ENCODE measurements at regions not wholly inside any gene's neighbourhood (a gene's known extent, or its start where the extent isn't known, plus 50 kb on each side); places are given as distances from the start of the nearest gene placed in this dataset.
A peak's percentile ranks its signal among the peaks of the same experiment; 100 is the strongest.

DNA sequence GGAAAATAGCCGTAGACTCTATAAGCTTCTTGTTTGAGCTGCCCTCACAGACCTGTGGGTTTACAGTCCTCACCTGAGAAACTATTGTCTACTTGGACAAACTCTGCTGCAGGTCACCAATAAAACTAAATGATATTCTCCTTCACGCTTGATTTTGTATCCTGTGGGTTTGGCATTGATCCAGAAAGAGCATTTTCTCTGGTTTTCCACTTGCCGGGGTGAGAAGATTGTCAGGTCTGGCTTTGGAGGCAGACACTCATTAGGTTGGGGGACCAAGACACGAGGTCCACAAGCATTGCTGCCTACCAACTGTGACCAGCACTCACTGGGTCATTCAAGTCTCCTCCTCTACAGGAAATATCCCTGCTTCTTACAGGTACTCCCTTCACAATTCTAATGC is 68.5 kb downstream of the CDC14C start:
- Histone ChIP-seq H3K9me2 (ENCODE audit: low read depth, low read length) (no peaks in the 10 kb centered on the region), H3F3A (ENCODE audit: insufficient read depth, low read length) (no peaks in the 10 kb centered on the region), H3K4me1 (ENCODE audit: insufficient read depth, low read length, severe bottlenecking) (no peaks in the 10 kb centered on the region), H3K36me3 (ENCODE audit: insufficient read depth, low read length) (no peaks in the 10 kb centered on the region), H3K27ac (ENCODE audit: low read depth, low read length, poor library complexity, severe bottlenecking) (no peak overlapping the region), H2AFZ (ENCODE audit: low read length) (no peak overlapping the region), H3K27me3 (ENCODE audit: insufficient read depth, low read length) (0 out of 2 replicates have a peak, but pooled peaks cover 4% of the 10 kb centered on the region), H3K79me2 (ENCODE audit: insufficient read depth, low read length) (no peaks in the 10 kb centered on the region), H4K20me1 (ENCODE audit: insufficient read depth, low read length) (no peaks in the 10 kb centered on the region), H3K4me3 (ENCODE audit: low read depth, low read length, poor library complexity, severe bottlenecking) (no peak overlapping the region), H3K9me3 (ENCODE audit: low read length) (no peaks in the 10 kb centered on the region), H3K4me2 (ENCODE audit: low read length) (no peak overlapping the region), H3K9ac (ENCODE audit: low read length) (no peak overlapping the region)
- TF ChIP-seq EZH2 (IDR thresholded peaks at IDR 0.05; ENCODE audit: borderline replicate concordance, low read length), result no peak
- TF ChIP-seq, protein P1, sequence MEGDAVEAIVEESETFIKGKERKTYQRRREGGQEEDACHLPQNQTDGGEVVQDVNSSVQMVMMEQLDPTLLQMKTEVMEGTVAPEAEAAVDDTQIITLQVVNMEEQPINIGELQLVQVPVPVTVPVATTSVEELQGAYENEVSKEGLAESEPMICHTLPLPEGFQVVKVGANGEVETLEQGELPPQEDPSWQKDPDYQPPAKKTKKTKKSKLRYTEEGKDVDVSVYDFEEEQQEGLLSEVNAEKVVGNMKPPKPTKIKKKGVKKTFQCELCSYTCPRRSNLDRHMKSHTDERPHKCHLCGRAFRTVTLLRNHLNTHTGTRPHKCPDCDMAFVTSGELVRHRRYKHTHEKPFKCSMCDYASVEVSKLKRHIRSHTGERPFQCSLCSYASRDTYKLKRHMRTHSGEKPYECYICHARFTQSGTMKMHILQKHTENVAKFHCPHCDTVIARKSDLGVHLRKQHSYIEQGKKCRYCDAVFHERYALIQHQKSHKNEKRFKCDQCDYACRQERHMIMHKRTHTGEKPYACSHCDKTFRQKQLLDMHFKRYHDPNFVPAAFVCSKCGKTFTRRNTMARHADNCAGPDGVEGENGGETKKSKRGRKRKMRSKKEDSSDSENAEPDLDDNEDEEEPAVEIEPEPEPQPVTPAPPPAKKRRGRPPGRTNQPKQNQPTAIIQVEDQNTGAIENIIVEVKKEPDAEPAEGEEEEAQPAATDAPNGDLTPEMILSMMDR (IDR thresholded peaks at IDR 0.05; ENCODE audit: low read length), result no peak

DNA sequence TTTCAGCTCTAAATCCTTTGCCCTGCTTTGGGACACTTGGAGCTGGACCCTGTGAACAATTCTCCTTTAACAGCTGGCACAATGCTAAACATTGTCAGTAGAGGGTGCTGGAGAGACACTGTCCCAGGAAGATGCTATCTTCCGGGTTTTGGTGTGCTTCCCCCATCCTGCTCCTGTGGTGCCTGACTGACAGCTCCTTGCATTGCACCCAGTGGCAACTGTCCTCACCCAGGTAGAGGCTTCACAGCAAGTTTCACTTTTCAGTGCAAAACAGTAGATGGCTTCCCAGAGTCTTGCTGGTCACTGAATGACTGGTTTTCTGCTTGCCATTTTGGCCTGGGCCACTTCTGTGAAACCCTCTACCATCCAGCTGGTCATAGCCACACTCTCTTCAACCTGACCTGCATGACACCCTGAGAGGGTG is 77.3 kb downstream of the CDC14C start:
- H3K79me2 ChIP-seq (ENCODE audit: insufficient read depth, low read length), result no peaks in the 10 kb centered on the region
- peak overlapping the region; percentile 73 for H2AFZ ChIP-seq (ENCODE audit: low read length)
- H3K4me2 ChIP-seq (ENCODE audit: low read length), result peak overlapping the region; percentile 10; the same call in 1 of the 2 replicates
- H4K20me1 ChIP-seq (ENCODE audit: insufficient read depth, low read length), result no peaks in the 10 kb centered on the region; the same call in 1 of the 2 replicates
- H3K9ac ChIP-seq (ENCODE audit: low read length), result no peak overlapping the region
- H3K36me3 ChIP-seq (ENCODE audit: insufficient read depth, low read length), result no peaks in the 10 kb centered on the region
- no peaks in the 10 kb centered on the region for H3K4me1 ChIP-seq (ENCODE audit: insufficient read depth, low read length, severe bottlenecking)
- TF ChIP-seq, protein P1 (IDR thresholded peaks at IDR 0.05; ENCODE audit: low read length), result peak; percentile 95
- no peak for TF ChIP-seq EZH2 (IDR thresholded peaks at IDR 0.05; ENCODE audit: borderline replicate concordance, low read length)
- H3K27ac ChIP-seq (ENCODE audit: low read depth, low read length, poor library complexity, severe bottlenecking), result no peak overlapping the region
- H3K4me3 ChIP-seq (ENCODE audit: low read depth, low read length, poor library complexity, severe bottlenecking), result no peak overlapping the region
- no peaks in the 10 kb centered on the region for H3F3A ChIP-seq (ENCODE audit: insufficient read depth, low read length)
- no peaks in the 10 kb centered on the region for H3K9me3 ChIP-seq (ENCODE audit: low read length)
- no peaks in the 10 kb centered on the region for H3K9me2 ChIP-seq (ENCODE audit: low read depth, low read length)
- H3K27me3 ChIP-seq (ENCODE audit: insufficient read depth, low read length), result no peaks in the 10 kb centered on the region

DNA sequence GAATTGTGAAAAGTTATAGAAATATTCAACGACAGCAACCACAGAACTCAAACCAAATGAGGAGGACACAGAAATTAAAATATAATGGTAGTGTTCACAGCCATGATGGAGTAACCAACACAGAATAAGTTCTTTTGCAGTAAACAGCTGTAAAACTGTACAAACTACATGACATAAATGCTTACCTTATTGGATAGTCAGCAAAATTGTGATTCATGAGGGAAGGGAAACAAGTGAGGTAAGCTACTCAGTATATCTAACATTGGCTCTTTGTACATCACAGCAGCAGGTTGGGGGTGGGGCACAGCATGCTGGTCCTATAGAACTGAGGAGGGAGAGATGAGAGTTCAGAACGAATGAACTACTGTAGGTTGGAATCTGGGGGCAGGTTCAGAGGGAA is 86.4 kb downstream of the CDC14C start:
- Histone ChIP-seq H3K9ac (ENCODE audit: low read length) (no peak overlapping the region), H3K27ac (ENCODE audit: low read depth, low read length, poor library complexity, severe bottlenecking) (no peak overlapping the region), H3K9me2 (ENCODE audit: low read depth, low read length) (no peaks in the 10 kb centered on the region; the same call in 1 of the 2 replicates), H3K27me3 (ENCODE audit: insufficient read depth, low read length) (no peaks in the 10 kb centered on the region), H3K79me2 (ENCODE audit: insufficient read depth, low read length) (no peaks in the 10 kb centered on the region), H3K4me3 (ENCODE audit: low read depth, low read length, poor library complexity, severe bottlenecking) (no peak overlapping the region), H3K4me2 (ENCODE audit: low read length) (no peak overlapping the region), H4K20me1 (ENCODE audit: insufficient read depth, low read length) (no peaks in the 10 kb centered on the region), H3K9me3 (ENCODE audit: low read length) (no peaks in the 10 kb centered on the region; the same call in 1 of the 2 replicates), H3K4me1 (ENCODE audit: insufficient read depth, low read length, severe bottlenecking) (no peaks in the 10 kb centered on the region), H2AFZ (ENCODE audit: low read length) (no peak overlapping the region), H3K36me3 (ENCODE audit: insufficient read depth, low read length) (no peaks in the 10 kb centered on the region), H3F3A (ENCODE audit: insufficient read depth, low read length) (no peaks in the 10 kb centered on the region)
- TF ChIP-seq, protein P1 (IDR thresholded peaks at IDR 0.05; ENCODE audit: low read length), result no peak
- no peak for TF ChIP-seq EZH2 (IDR thresholded peaks at IDR 0.05; ENCODE audit: borderline replicate concordance, low read length)

All from OCI-LY1 (cell line).